SU-DHL-6 (cell line): ENCODE measurements at regions not wholly inside any gene's neighbourhood (a gene's known extent, or its start where the extent isn't known, plus 50 kb on each side); places are given as distances from the start of the nearest gene placed in this dataset.

ENCODE experiments used
- CTCF ChIP-seq: fragments of 200-600 bp; sonication (generic); IDR thresholded peaks from one replicate; pipeline ENCODE4 v1.5.1; 2017; ENCODE audit warnings: antibody characterized with exemption, mild to moderate bottlenecking, low read length, moderate library complexity; ENCODE audit not compliant: insufficient read depth, poor library complexity, severe bottlenecking
- EZH2phosphoT487 ChIP-seq: fragments of 200-600 bp; sonication (generic), shearing (Covaris generic); conservative IDR thresholded peaks from 2 replicates; pipeline ENCODE4 v1.6.1; 2018; ENCODE audit warnings: mild to moderate bottlenecking, antibody characterized with exemption, low read length, moderate library complexity, mixed read lengths

- no peak for TF ChIP-seq CTCF
- no peak for TF ChIP-seq EZH2phosphoT487
These were observed 268.9 kb downstream of the IGSF11 start for GRCh38 chr3:118765636-118766305.
